HCT116 (cell line): ENCODE measurements at regions not wholly inside any gene's neighbourhood (a gene's known extent, or its start where the extent isn't known, plus 50 kb on each side); places are given as distances from the start of the nearest gene placed in this dataset.

Experiments
- ATAC-seq: fragments of 200-7000 bp; cut with Tn5 transposase; 2 replicates; pipeline ENCODE4 v1.9.1; 2020; ENCODE audit warnings: mild to moderate bottlenecking, moderate library complexity
- BruUV-seq: library from RNA; stranded (reverse); fragments of 400-500 nt; replicated peaks from 2 replicates; lab custom pipeline; 2021; lab: Mats Ljungman, UMichigan
- CTCF ChIA-PET: fragments of 300-600 bp; sonication (Branson Sonifier 250); formaldehyde crosslinking; loops from one replicate; lab custom pipeline; 2021; ENCODE audit warnings: antibody characterized with exemption; lab: Charles Lee
- POLR2A ChIA-PET: fragments of 300-600, 350-600 bp; sonication (Branson Sonifier 250); formaldehyde crosslinking; loops from one replicate; lab custom pipeline; 2021; ENCODE audit warnings: antibody characterized with exemption; lab: Charles Lee
- RAD21 ChIA-PET, 2 experiments: fragments of 300-600 bp; sonication (Branson Sonifier 250); formaldehyde crosslinking; loops; one replicate each; lab custom pipeline; 2023; ENCODE audit warnings: low total read pairs in 2 of 2; ENCODE audit not compliant: uncharacterized antibody in 2 of 2, unreplicated experiment in 2 of 2, low non-redundant PET in 1 of 2; lab: Charles Lee
- DNase-seq: peaks from one replicate; pipeline ENCODE4 v3.0.0-alpha.2; 2010; ENCODE audit warnings: low read depth, low spot score
- H2AFZ ChIP-seq: fragments of 200-600 bp; shearing (Covaris generic), sonication (generic); 2 replicates; pipeline ENCODE4 v1.6.1; 2017; ENCODE audit warnings: low read depth, mixed run types, mixed read lengths, antibody characterized with exemption, low read length; ENCODE audit not compliant: poor library complexity, severe bottlenecking
- H3K27ac ChIP-seq: 2 replicates; pipeline ENCODE4 v1.5.1; 2012; ENCODE audit warnings: low read depth, low read length
- H3K27me3 ChIP-seq: fragments of 200-600 bp; sonication (generic); 2 replicates; pipeline ENCODE4 v1.6.1; 2016; ENCODE audit warnings: mixed run types, low read length, mixed read lengths; ENCODE audit not compliant: insufficient read depth
- H3K36me3 ChIP-seq, 2 experiments: fragments of 200-500 bp in 1 of 2; fragments of 200-600 bp in 1 of 2; sonication (Bioruptor generic) in 1 of 2; sonication (generic) in 1 of 2; 2 replicates each; pipeline versions ENCODE4 v1.5.1 to v1.6.1; 2014 to 2016; ENCODE audit warnings: low read length in 2 of 2, inconsistent platforms in 1 of 2, mixed read lengths in 1 of 2, mixed run types in 1 of 2; ENCODE audit not compliant: insufficient read depth in 2 of 2, control insufficient read depth in 1 of 2
- H3K4me1 ChIP-seq, 2 experiments: fragments of 200-600 bp in 1 of 2; sonication (generic) in 1 of 2; 2 replicates each; pipeline versions ENCODE4 v1.5.1 to v1.6.1; 2012 to 2017; ENCODE audit warnings: low read length in 2 of 2, inconsistent platforms in 1 of 2, mild to moderate bottlenecking in 1 of 2, mixed read lengths in 1 of 2, mixed run types in 1 of 2, moderate library complexity in 1 of 2; ENCODE audit not compliant: insufficient read depth in 2 of 2, control insufficient read depth in 1 of 2
- H3K4me2 ChIP-seq: fragments of 200-600 bp; sonication (generic); 2 replicates; pipeline ENCODE4 v1.6.1; 2017; ENCODE audit warnings: mixed run types, low read length, mixed read lengths
- H3K4me3 ChIP-seq, 2 experiments: fragments of 200-600 bp in 1 of 2; sonication (generic) in 1 of 2; replicated peaks in 1 of 2; 2 replicates each; pipeline ENCODE4 v1.5.1; 2011 to 2016; ENCODE audit warnings: low read length in 2 of 2, control low read depth in 1 of 2, low read depth in 1 of 2, mild to moderate bottlenecking in 1 of 2, mixed read lengths in 1 of 2, mixed run types in 1 of 2
- H3K79me2 ChIP-seq: fragments of 200-600 bp; sonication (generic); 2 replicates; pipeline ENCODE4 v1.6.1; 2017; ENCODE audit warnings: mild to moderate bottlenecking, mixed run types, low read length, moderate library complexity, mixed read lengths; ENCODE audit not compliant: insufficient read depth
- H3K9ac ChIP-seq: fragments of 200-600 bp; sonication (generic); 2 replicates; pipeline ENCODE4 v1.6.1; 2016; ENCODE audit warnings: low read length, mixed read lengths
- H3K9me2 ChIP-seq: fragments of 200-600 bp; sonication (generic), shearing (Covaris generic); 2 replicates; pipeline ENCODE4 v1.6.1; 2017; ENCODE audit warnings: mixed run types, mild to moderate bottlenecking, moderate library complexity; ENCODE audit not compliant: insufficient read depth
- H3K9me3 ChIP-seq, 2 experiments: fragments of 200-500 bp in 1 of 2; fragments of 200-600 bp in 1 of 2; sonication (Bioruptor generic) in 1 of 2; sonication (generic) in 1 of 2; 2 replicates each; pipeline ENCODE4 v1.6.1; 2014 to 2017; ENCODE audit warnings: low read length in 2 of 2, mixed read lengths in 2 of 2, inconsistent platforms in 1 of 2, low read depth in 1 of 2, mild to moderate bottlenecking in 1 of 2, mixed run types in 1 of 2, moderate library complexity in 1 of 2; ENCODE audit not compliant: control insufficient read depth in 1 of 2, insufficient read depth in 1 of 2
- H4K20me1 ChIP-seq: fragments of 200-600 bp; sonication (generic), shearing (Covaris generic); 2 replicates; pipeline ENCODE4 v1.6.1; 2017; ENCODE audit warnings: mixed run types, mild to moderate bottlenecking, moderate library complexity; ENCODE audit not compliant: insufficient read depth
- ATF3 ChIP-seq: IDR thresholded peaks from 2 replicates; pipeline ENCODE4 v1.6.1; 2012
- CBX3 ChIP-seq: IDR thresholded peaks from 2 replicates; pipeline ENCODE4 v1.6.1; 2012; ENCODE audit warnings: low read depth
- CEBPB ChIP-seq: IDR thresholded peaks from 2 replicates; pipeline ENCODE4 v1.6.1; 2012; ENCODE audit warnings: low read depth
- CTCF ChIP-seq, 3 experiments: fragments of 200-600 bp in 1 of 3; sonication (generic) in 1 of 3; IDR thresholded peaks in 2 of 3; conservative IDR thresholded peaks in 1 of 3; 2 replicates each; pipeline ENCODE4 v1.5.1; 2012 to 2017; ENCODE audit warnings: low read depth in 2 of 3, low read length in 2 of 3, antibody characterized with exemption in 1 of 3, borderline replicate concordance in 1 of 3, control low read depth in 1 of 3, mild to moderate bottlenecking in 1 of 3, mixed read lengths in 1 of 3, mixed run types in 1 of 3, moderate library complexity in 1 of 3; ENCODE audit not compliant: insufficient read depth in 1 of 3
- EGR1 ChIP-seq: IDR thresholded peaks from 2 replicates; pipeline ENCODE4 v1.6.1; 2012; ENCODE audit warnings: low read depth
- ELF1 ChIP-seq: IDR thresholded peaks from 2 replicates; pipeline ENCODE4 v1.6.1; 2012; ENCODE audit warnings: low read depth, borderline replicate concordance
- EZH2 ChIP-seq: fragments of 200-600 bp; sonication (generic); IDR thresholded peaks from 2 replicates; pipeline ENCODE4 v1.6.1; 2017; ENCODE audit warnings: antibody characterized with exemption, mixed run types
- EZH2phosphoT487 ChIP-seq: fragments of 200-600 bp; IDR thresholded peaks from 2 replicates; pipeline ENCODE4 v1.6.1; 2018; ENCODE audit warnings: antibody characterized with exemption, borderline replicate concordance
- FOSL1 ChIP-seq: IDR thresholded peaks from 2 replicates; pipeline ENCODE4 v1.6.1; 2012; ENCODE audit warnings: low read depth
- JUND ChIP-seq: IDR thresholded peaks from 2 replicates; pipeline ENCODE4 v1.6.1; 2012
- MAX ChIP-seq: IDR thresholded peaks from 2 replicates; pipeline ENCODE4 v1.6.1; 2012
- POLR2AphosphoS5 ChIP-seq: IDR thresholded peaks from 2 replicates; pipeline ENCODE4 v1.6.1; 2011; ENCODE audit warnings: mild to moderate bottlenecking, low read depth, low read length, moderate library complexity
- RAD21 ChIP-seq: IDR thresholded peaks from 2 replicates; pipeline ENCODE4 v1.6.1; 2012; ENCODE audit warnings: low read depth, mild to moderate bottlenecking
- REST ChIP-seq: IDR thresholded peaks from 2 replicates; pipeline ENCODE4 v1.6.1; 2012; ENCODE audit warnings: low read depth
- SIN3A ChIP-seq: IDR thresholded peaks from 2 replicates; pipeline ENCODE4 v1.6.1; 2012; ENCODE audit warnings: low read depth
- SP1 ChIP-seq: IDR thresholded peaks from 2 replicates; pipeline ENCODE4 v1.6.1; 2012; ENCODE audit warnings: low read depth
- SRF ChIP-seq: IDR thresholded peaks from 2 replicates; pipeline ENCODE4 v1.6.1; 2012; ENCODE audit warnings: low read depth
- TCF7L2 ChIP-seq: IDR thresholded peaks from 2 replicates; pipeline ENCODE4 v1.7.0; 2011; ENCODE audit warnings: borderline replicate concordance, inconsistent platforms; ENCODE audit not compliant: insufficient read depth, insufficient read length; ENCODE audit errors: extremely low read depth
- ZNF274 ChIP-seq: fragments of 200-500 bp; sonication (Bioruptor generic); IDR thresholded peaks from 2 replicates; pipeline ENCODE4 v1.6.1; 2014; ENCODE audit warnings: mild to moderate bottlenecking, low read depth, low read length, inconsistent platforms
- intact Hi-C: fragments of 100-400 bp; cut with micrococcal nuclease; formaldehyde crosslinking; loops from 2 replicates; pipeline ENCODE4 v1.10.0; 2022

GRCh38 chr5:21185536-21185935, 1197.5 kb upstream of the CDH18 start:
- BruUV-seq: no TSS peak
- DNase-seq (no peak), ATAC-seq (no peak)
- ChIA-PET CTCF (no interaction called here), RAD21 (no interaction called here), POLR2A (no interaction called here)
- Histone ChIP-seq H3K79me2 (no peaks in the 10 kb centered on the region), H3K27me3 (no peaks in the 10 kb centered on the region), H3K4me2 (no peak overlapping the region), H4K20me1 (no peaks in the 10 kb centered on the region), H2AFZ (no peak overlapping the region), H3K27ac (no peak overlapping the region), H3K9ac (no peak overlapping the region), H3K4me1 (no peaks in the 10 kb centered on the region), H3K36me3 (no peaks in the 10 kb centered on the region), H3K9me2 (no peaks in the 10 kb centered on the region), H3K4me3 (no peak overlapping the region), H3K9me3 (peaks cover 4 to 13% of the 10 kb centered on the region in 2 experiments; a peak in 1 of 4 replicates)
- TF ChIP-seq MAX (no peak), CEBPB (no peak), FOSL1 (no peak), SIN3A (no peak), ZNF274 (no peak), RAD21 (no peak), CTCF (IDR thresholded peaks at IDR 0.05 in 2 of 3, conservative IDR thresholded peaks at IDR 0.05 in 1 of 3; ENCODE audit: borderline replicate concordance in 1 of 3, insufficient read depth in 1 of 3, low read depth in 2 of 3, low read length in 2 of 3) (no peak), EGR1 (no peak), POLR2AphosphoS5 (no peak), JUND (no peak), CBX3 (no peak), REST (no peak), EZH2phosphoT487 (no peak), ELF1 (no peak), SP1 (no peak), TCF7L2 (no peak), SRF (no peak), EZH2 (no peak), ATF3 (no peak)
- intact Hi-C loops: no loop called here
